Peyer's patch (tissue), 4 donors: ENCODE measurements at regions not wholly inside any gene's neighbourhood (a gene's known extent, or its start where the extent isn't known, plus 50 kb on each side); places are given as distances from the start of the nearest gene placed in this dataset.

Source experiments
- DNase-seq, 3 donors: peaks; one replicate each; pipeline ENCODE4 v3.0.0-alpha.2; 2017 to 2019
- H3K27ac ChIP-seq, 4 donors: fragments of 200-600 bp; sonication (generic); one replicate each; pipeline ENCODE4 v1.5.1; 2016 to 2019
- H3K27me3 ChIP-seq, 2 donors: fragments of 200-600 bp; sonication (generic); one replicate each; pipeline ENCODE4 v1.5.1; 2019
- H3K36me3 ChIP-seq, 3 donors: fragments of 200-600 bp; sonication (generic); one replicate each; pipeline ENCODE4 v1.5.1; 2016 to 2019
- H3K4me1 ChIP-seq, 4 donors: fragments of 200-600 bp; sonication (generic); one replicate each; pipeline ENCODE4 v1.5.1; 2016 to 2019
- H3K4me3 ChIP-seq, 4 donors: fragments of 200-600 bp; sonication (generic); 1 replicate in 3 of 4; 2 replicates in 1 of 4; pipeline ENCODE4 v1.5.1; 2016 to 2019; ENCODE audit warnings: mild to moderate bottlenecking in 1 of 4
- H3K9me3 ChIP-seq, 4 donors: fragments of 200-600 bp; sonication (generic); one replicate each; pipeline ENCODE4 v1.5.1; 2016 to 2019; ENCODE audit warnings: mild to moderate bottlenecking in 1 of 4
- POLR2A ChIP-seq, 2 donors: fragments of 450-650 bp; IDR thresholded peaks; one replicate each; pipeline ENCODE4 v1.5.1; 2017; ENCODE audit warnings: antibody characterized with exemption in 2 of 2, mild to moderate bottlenecking in 2 of 2, moderate library complexity in 2 of 2
- TF ChIP-seq, protein P1 (sequence below), 6 experiments: fragments of 450-650 bp in 4 of 6; fragments of 200-600 bp in 2 of 6; sonication (generic) in 1 of 6; IDR thresholded peaks; one replicate each; pipeline ENCODE4 v1.5.1; 2017 to 2019; ENCODE audit warnings: antibody characterized with exemption in 6 of 6, mild to moderate bottlenecking in 3 of 6, moderate library complexity in 1 of 6

GRCh38 chr4:187632260-187632995 lies 363.1 kb upstream of the ZFP42 start:
- H3K4me3 ChIP-seq = no peak overlapping the region
- no peak overlapping the region for H3K27ac ChIP-seq
- no peaks in the 10 kb centered on the region for H3K36me3 ChIP-seq
- H3K27me3 ChIP-seq = no peaks in the 10 kb centered on the region
- no peak for DNase-seq
- TF ChIP-seq, protein P1, sequence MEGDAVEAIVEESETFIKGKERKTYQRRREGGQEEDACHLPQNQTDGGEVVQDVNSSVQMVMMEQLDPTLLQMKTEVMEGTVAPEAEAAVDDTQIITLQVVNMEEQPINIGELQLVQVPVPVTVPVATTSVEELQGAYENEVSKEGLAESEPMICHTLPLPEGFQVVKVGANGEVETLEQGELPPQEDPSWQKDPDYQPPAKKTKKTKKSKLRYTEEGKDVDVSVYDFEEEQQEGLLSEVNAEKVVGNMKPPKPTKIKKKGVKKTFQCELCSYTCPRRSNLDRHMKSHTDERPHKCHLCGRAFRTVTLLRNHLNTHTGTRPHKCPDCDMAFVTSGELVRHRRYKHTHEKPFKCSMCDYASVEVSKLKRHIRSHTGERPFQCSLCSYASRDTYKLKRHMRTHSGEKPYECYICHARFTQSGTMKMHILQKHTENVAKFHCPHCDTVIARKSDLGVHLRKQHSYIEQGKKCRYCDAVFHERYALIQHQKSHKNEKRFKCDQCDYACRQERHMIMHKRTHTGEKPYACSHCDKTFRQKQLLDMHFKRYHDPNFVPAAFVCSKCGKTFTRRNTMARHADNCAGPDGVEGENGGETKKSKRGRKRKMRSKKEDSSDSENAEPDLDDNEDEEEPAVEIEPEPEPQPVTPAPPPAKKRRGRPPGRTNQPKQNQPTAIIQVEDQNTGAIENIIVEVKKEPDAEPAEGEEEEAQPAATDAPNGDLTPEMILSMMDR (IDR thresholded peaks at IDR 0.05) = no peak
- no peak for TF ChIP-seq POLR2A (IDR thresholded peaks at IDR 0.05)
- H3K9me3 ChIP-seq = no peaks in the 10 kb centered on the region
- no peaks in the 10 kb centered on the region for H3K4me1 ChIP-seq

DNA sequence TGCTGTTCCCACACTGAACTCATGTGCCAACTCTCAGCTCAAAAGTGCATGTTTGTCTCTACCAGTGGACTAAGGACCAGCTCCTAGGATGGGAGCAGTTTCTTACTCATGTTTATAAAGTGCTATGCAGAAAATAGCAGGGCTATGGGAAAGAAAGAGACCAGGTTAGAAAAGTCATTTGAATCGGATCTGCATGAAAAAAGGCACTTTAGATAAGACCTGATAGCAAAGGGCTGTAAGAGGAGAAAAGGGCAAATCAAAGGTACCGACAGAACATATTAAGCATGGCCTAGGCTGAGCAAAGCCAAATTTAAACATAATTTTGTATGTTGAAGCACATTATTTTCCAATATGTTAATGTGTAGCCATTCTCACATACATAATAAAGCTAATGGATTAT lies 362.3 kb upstream of the ZFP42 start:
- no peaks in the 10 kb centered on the region for H3K27me3 ChIP-seq
- H3K27ac ChIP-seq = no peak overlapping the region
- no peak overlapping the region for H3K4me3 ChIP-seq
- H3K36me3 ChIP-seq = no peaks in the 10 kb centered on the region
- no peak for DNase-seq
- H3K4me1 ChIP-seq = no peaks in the 10 kb centered on the region
- TF ChIP-seq POLR2A (IDR thresholded peaks at IDR 0.05) = no peak
- TF ChIP-seq, protein P1 (IDR thresholded peaks at IDR 0.05) = no peak
- no peaks in the 10 kb centered on the region for H3K9me3 ChIP-seq

GRCh38 chr4:187656959-187657358 lies 338.6 kb upstream of the ZFP42 start:
- DNase-seq = no peak
- Histone ChIP-seq H3K27ac (no peak overlapping the region), H3K4me1 (no peaks in the 10 kb centered on the region), H3K4me3 (no peak overlapping the region), H3K36me3 (no peaks in the 10 kb centered on the region), H3K27me3 (no peaks in the 10 kb centered on the region), H3K9me3 (no peaks in the 10 kb centered on the region)
- TF ChIP-seq, protein P1 (IDR thresholded peaks at IDR 0.05) = no peak
- TF ChIP-seq POLR2A (IDR thresholded peaks at IDR 0.05) = no peak

- DNase-seq = no peak
- TF ChIP-seq, protein P1 (IDR thresholded peaks at IDR 0.05) = no peak
- no peak for TF ChIP-seq POLR2A (IDR thresholded peaks at IDR 0.05)
- Histone ChIP-seq H3K4me3 (no peak overlapping the region), H3K9me3 (no peaks in the 10 kb centered on the region), H3K27ac (no peak overlapping the region), H3K36me3 (no peaks in the 10 kb centered on the region), H3K27me3 (no peaks in the 10 kb centered on the region), H3K4me1 (no peaks in the 10 kb centered on the region)
Measured at GRCh38 chr4:187663076-187663475, 332.5 kb upstream of the ZFP42 start.

- DNase-seq = no peak
- TF ChIP-seq, protein P1 (IDR thresholded peaks at IDR 0.05) = no peak
- TF ChIP-seq POLR2A (IDR thresholded peaks at IDR 0.05) = no peak
- Histone ChIP-seq H3K27me3 (no peaks in the 10 kb centered on the region), H3K4me1 (no peaks in the 10 kb centered on the region), H3K27ac (no peak overlapping the region), H3K4me3 (no peak overlapping the region), H3K9me3 (no peaks in the 10 kb centered on the region), H3K36me3 (no peaks in the 10 kb centered on the region)
Measured at GRCh38 chr4:187664011-187664410, 331.6 kb upstream of the ZFP42 start.
